Hematopoietic multipotent progenitor cell treated with erythropoietin and hydrocortisone succinate and interleukin-3 and kit ligand, for 6 days (in vitro differentiated cells): ENCODE measurements at regions not wholly inside any gene's neighbourhood (a gene's known extent, or its start where the extent isn't known, plus 50 kb on each side); places are given as distances from the start of the nearest gene placed in this dataset.
"Not testable (repeated sequence)": the region's sequence is repeated elsewhere in the genome, so short reads cannot be mapped to it uniquely, and the experiment has no call there.

Source experiments
- DNase-seq: peaks from one replicate; pipeline ENCODE4 v3.0.0-alpha.2; 2015

GRCh38 chr6:94687255-94687654 lies 890.1 kb upstream of the MANEA start:
- not testable (repeated sequence) for DNase-seq

- DNase-seq, result no peak
Measured at GRCh38 chr6:94683409-94683808, 893.9 kb upstream of the MANEA start.

GRCh38 chr6:94680669-94681212 lies 896.6 kb upstream of the MANEA start:
- DNase-seq, result no peak

GRCh38 chr6:94673251-94673650 lies 904.1 kb upstream of the MANEA start:
- DNase-seq, result no peak

GRCh38 chr6:94670017-94670416 lies 907.3 kb upstream of the MANEA start:
- DNase-seq, result no peak

- DNase-seq, result no peak
Measured at GRCh38 chr6:94668876-94669275, 908.5 kb upstream of the MANEA start.

GRCh38 chr6:94658929-94659328 lies 918.4 kb upstream of the MANEA start:
- DNase-seq, result no peak

GRCh38 chr6:94651239-94651638 lies 926.1 kb upstream of the MANEA start:
- no peak for DNase-seq

GRCh38 chr6:94645191-94645590 lies 932.1 kb upstream of the MANEA start:
- no peak for DNase-seq

GRCh38 chr6:94639564-94639963 lies 937.8 kb upstream of the MANEA start:
- no peak for DNase-seq

GRCh38 chr6:94636780-94637385 lies 940.5 kb upstream of the MANEA start:
- peak; percentile 32 for DNase-seq

GRCh38 chr6:94623586-94623985 lies 953.7 kb upstream of the MANEA start:
- DNase-seq, result no peak

- DNase-seq, result no peak
Measured at GRCh38 chr6:94622783-94623182, 954.6 kb upstream of the MANEA start.

GRCh38 chr6:94600636-94601035 lies 976.7 kb upstream of the MANEA start:
- no peak for DNase-seq

GRCh38 chr6:94597487-94597886 lies 979.8 kb upstream of the MANEA start:
- peak; percentile 1 for DNase-seq

- no peak for DNase-seq
Measured at GRCh38 chr6:94590416-94590815, 986.9 kb upstream of the MANEA start.

- no peak for DNase-seq
Measured at GRCh38 chr6:94588301-94588700, 989.0 kb upstream of the MANEA start.

GRCh38 chr6:94584211-94584610 lies 993.1 kb upstream of the MANEA start:
- DNase-seq, result no peak

- no peak for DNase-seq
Measured at GRCh38 chr6:94570581-94570980, 1006.8 kb upstream of the MANEA start.

GRCh38 chr6:94562846-94563245 lies 1014.5 kb upstream of the MANEA start:
- DNase-seq, result no peak

- no peak for DNase-seq
Measured at GRCh38 chr6:94559829-94560537, 1017.4 kb upstream of the MANEA start.

GRCh38 chr6:94557207-94557606 lies 1020.1 kb upstream of the MANEA start:
- DNase-seq, result not testable (repeated sequence)

GRCh38 chr6:94548201-94548600 lies 1029.1 kb upstream of the MANEA start:
- DNase-seq, result no peak

- DNase-seq, result no peak
Measured at GRCh38 chr6:94535798-94536197, 1041.5 kb upstream of the MANEA start.
